NOMO-1 treated with dmso at 0.1 percent for 144 hours (cell line): ENCODE measurements at regions not wholly inside any gene's neighbourhood (a gene's known extent, or its start where the extent isn't known, plus 50 kb on each side); places are given as distances from the start of the nearest gene placed in this dataset.
"Not testable (repeated sequence)": the region's sequence is repeated elsewhere in the genome, so short reads cannot be mapped to it uniquely, and the experiment has no call there.

ENCODE experiments used
- DNase-seq: peaks from one replicate; lab custom pipeline; 2025; ENCODE audit not compliant: unreplicated experiment; lab: John Stamatoyannopoulos, UW

DNA sequence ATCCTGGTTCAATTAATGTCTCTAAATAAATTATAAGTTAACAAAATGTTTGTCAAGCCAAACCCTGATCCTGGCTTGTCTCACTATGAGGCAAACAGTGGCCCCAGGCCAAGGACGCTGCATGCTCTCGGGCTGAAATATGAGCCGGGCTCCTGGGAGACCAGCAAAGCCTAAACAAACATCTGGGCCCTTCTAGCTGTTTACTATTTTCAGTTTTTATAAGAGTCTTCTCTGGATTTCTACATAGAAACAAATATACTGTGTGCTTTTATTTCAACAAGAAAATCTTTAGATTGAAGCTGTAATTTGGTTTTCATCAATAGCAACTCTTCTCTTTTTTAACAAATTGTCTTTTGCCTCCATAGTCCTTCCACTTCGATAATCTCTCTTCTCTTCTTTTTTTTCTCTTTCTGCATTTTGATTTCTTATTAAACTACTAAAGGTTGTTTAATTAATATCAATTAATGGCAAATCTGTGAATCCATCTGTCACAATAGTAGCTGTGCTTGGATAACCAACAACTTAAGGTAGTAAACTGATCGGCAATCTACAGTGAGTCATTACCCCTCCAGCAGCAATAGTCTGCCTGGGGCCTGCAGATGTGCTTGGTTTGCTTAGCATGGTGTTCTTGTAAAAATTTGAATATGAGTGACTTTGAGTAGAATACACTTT lies 83.3 kb upstream of the DNAJC1 start:
- no peak for DNase-seq

GRCh38 chr10:22079921-22080320 lies 76.4 kb upstream of the DNAJC1 start:
- DNase-seq: not testable (repeated sequence)

- DNase-seq: no peak
Measured at GRCh38 chr10:22071332-22071731, 67.8 kb upstream of the DNAJC1 start.

- DNase-seq: no peak
Measured at GRCh38 chr10:22067091-22067490, 63.6 kb upstream of the DNAJC1 start.

DNA sequence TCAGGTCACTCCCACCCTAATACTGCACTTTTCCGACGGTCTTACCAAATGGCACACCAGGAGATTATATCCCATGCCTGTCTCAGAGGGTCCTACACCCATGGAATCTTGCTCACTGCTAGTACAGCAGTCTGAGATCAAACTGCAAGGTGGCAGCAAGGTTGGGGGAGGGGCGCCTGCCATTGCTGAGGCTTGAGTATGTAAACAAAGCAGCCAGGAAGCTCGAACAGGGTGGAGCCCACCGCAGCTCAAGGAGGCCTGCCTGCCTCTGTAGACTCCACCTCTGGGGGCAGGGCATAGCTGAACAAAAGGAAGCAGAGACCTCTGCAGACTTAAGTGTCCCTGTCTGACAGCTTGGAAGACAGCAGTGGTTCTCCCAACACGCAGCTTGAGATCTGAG lies 57.5 kb upstream of the DNAJC1 start:
- DNase-seq: not testable (repeated sequence)

GRCh38 chr10:22058201-22058600 lies 54.7 kb upstream of the DNAJC1 start:
- DNase-seq: no peak

DNA sequence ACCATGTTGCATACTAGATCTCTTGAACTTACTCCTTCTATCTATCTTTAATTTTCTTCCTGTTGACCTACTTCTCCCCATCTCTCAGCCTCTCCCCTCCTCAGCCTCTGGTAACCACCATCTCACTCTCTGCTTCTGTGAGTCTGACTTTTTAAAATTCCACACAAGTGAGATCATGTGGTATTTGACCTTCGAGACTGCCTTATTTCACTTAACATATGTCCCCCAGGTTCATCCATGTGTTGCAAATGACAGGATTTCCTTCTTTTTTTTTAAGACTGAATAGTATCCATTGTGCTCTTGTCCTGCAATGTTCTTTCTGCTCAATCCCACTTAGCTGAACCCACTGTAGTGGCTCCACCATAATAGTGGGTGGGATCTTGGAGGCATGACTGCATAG lies 51.4 kb upstream of the DNAJC1 start:
- DNase-seq: no peak
